EH (cell line): ENCODE measurements at regions not wholly inside any gene's neighbourhood (a gene's known extent, or its start where the extent isn't known, plus 50 kb on each side); places are given as distances from the start of the nearest gene placed in this dataset.
"Not testable (repeated sequence)": the region's sequence is repeated elsewhere in the genome, so short reads cannot be mapped to it uniquely, and the experiment has no call there.

Source experiments
- DNase-seq: peaks from one replicate; pipeline ENCODE4 v3.0.0-alpha.2; 2015; ENCODE audit warnings: low read depth

- no peak for DNase-seq
Observed at GRCh38 chr4:160492181-160492580, 1389.3 kb downstream of the RAPGEF2 start.

GRCh38 chr4:160493206-160493605 is 1390.3 kb downstream of the RAPGEF2 start:
- no peak for DNase-seq

- DNase-seq: no peak
Observed at GRCh38 chr4:160495356-160495755, 1392.5 kb downstream of the RAPGEF2 start.

GRCh38 chr4:160498211-160498610 is 1395.3 kb downstream of the RAPGEF2 start:
- DNase-seq: no peak

- no peak for DNase-seq
Observed at GRCh38 chr4:160505724-160506123, 1402.8 kb downstream of the RAPGEF2 start.

GRCh38 chr4:160510928-160511327 is 1408.0 kb downstream of the RAPGEF2 start:
- DNase-seq: no peak

- no peak for DNase-seq
Observed at GRCh38 chr4:160514126-160514525, 1411.2 kb downstream of the RAPGEF2 start.

GRCh38 chr4:160523231-160523630 is 1420.4 kb downstream of the RAPGEF2 start:
- no peak for DNase-seq

- no peak for DNase-seq
Observed at GRCh38 chr4:160537681-160538080, 1434.8 kb downstream of the RAPGEF2 start.

GRCh38 chr4:160546201-160546600 is 1443.3 kb downstream of the RAPGEF2 start:
- DNase-seq: no peak

GRCh38 chr4:160549951-160550519 is 1447.2 kb downstream of the RAPGEF2 start:
- DNase-seq: not testable (repeated sequence)

GRCh38 chr4:160562661-160563060 is 1459.8 kb downstream of the RAPGEF2 start:
- no peak for DNase-seq

- DNase-seq: no peak
Observed at GRCh38 chr4:160563552-160564282, 1460.8 kb downstream of the RAPGEF2 start.

GRCh38 chr4:160567634-160568033 is 1464.8 kb downstream of the RAPGEF2 start:
- no peak for DNase-seq

- DNase-seq: no peak
Observed at GRCh38 chr4:160570271-160570670, 1467.4 kb downstream of the RAPGEF2 start.

GRCh38 chr4:160574272-160574671 is 1471.4 kb downstream of the RAPGEF2 start:
- DNase-seq: not testable (repeated sequence)

GRCh38 chr4:160580581-160580980 is 1477.7 kb downstream of the RAPGEF2 start:
- DNase-seq: no peak

- DNase-seq: no peak
Observed at GRCh38 chr4:160592258-160592657, 1489.4 kb downstream of the RAPGEF2 start.

GRCh38 chr4:160595646-160596045 is 1492.8 kb downstream of the RAPGEF2 start:
- DNase-seq: no peak

- no peak for DNase-seq
Observed at GRCh38 chr4:160604541-160604940, 1501.7 kb downstream of the RAPGEF2 start.

- DNase-seq: no peak
Observed at GRCh38 chr4:160611181-160611580, 1508.3 kb downstream of the RAPGEF2 start.

GRCh38 chr4:160631044-160631443 is 1528.2 kb downstream of the RAPGEF2 start:
- DNase-seq: no peak

- no peak for DNase-seq
Observed at GRCh38 chr4:160652790-160653189, 1511.0 kb downstream of the FSTL5 start.

GRCh38 chr4:160675550-160675949 is 1488.2 kb downstream of the FSTL5 start:
- no peak for DNase-seq
